SK-N-SH (cell line): ENCODE measurements at regions not wholly inside any gene's neighbourhood (a gene's known extent, or its start where the extent isn't known, plus 50 kb on each side); places are given as distances from the start of the nearest gene placed in this dataset.

Experiments
- CTCF ChIA-PET: fragments of 300-600, 350-600 bp; formaldehyde crosslinking; extraction: SDS; loops from one replicate; lab custom pipeline; 2021; lab: Yijun Ruan, JAX
- POLR2A ChIA-PET: fragments of 350-600 bp; sonication (Branson Sonifier 250); formaldehyde crosslinking; extraction: SDS; loops from one replicate; lab custom pipeline; 2020; ENCODE audit warnings: antibody characterized with exemption, inconsistent platforms; lab: Yijun Ruan, JAX
- DNase-seq: peaks from one replicate; pipeline ENCODE4 v3.0.0; 2012
- H2AFZ ChIP-seq: fragments of 200-600 bp; sonication (generic); 2 replicates; pipeline ENCODE4 v1.8.1; 2016; ENCODE audit warnings: antibody characterized with exemption, mild to moderate bottlenecking, low read depth
- H3F3A ChIP-seq: fragments of 200-600 bp; sonication (generic); replicated peaks from 2 replicates; pipeline ENCODE3; 2016; ENCODE audit warnings: antibody characterized with exemption, mild to moderate bottlenecking; ENCODE audit not compliant: insufficient read depth
- H3K27ac ChIP-seq, 2 experiments: fragments of 200-500 bp in 1 of 2; fragments of 200-600 bp in 1 of 2; sonication (Bioruptor generic) in 1 of 2; sonication (generic), shearing (Covaris generic) in 1 of 2; 2 replicates each; pipeline versions ENCODE4 v1.5.1 to v1.6.1; 2014 to 2016; ENCODE audit warnings: low read depth in 2 of 2, inconsistent platforms in 1 of 2, low read length in 1 of 2, mild to moderate bottlenecking in 1 of 2, mixed read lengths in 1 of 2
- H3K27me3 ChIP-seq: fragments of 200-600 bp; sonication (generic), shearing (Covaris generic); 2 replicates; pipeline ENCODE4 v1.6.1; 2016; ENCODE audit warnings: mixed run types; ENCODE audit not compliant: insufficient read depth
- H3K36me3 ChIP-seq, 2 experiments: fragments of 200-500 bp in 1 of 2; fragments of 200-600 bp in 1 of 2; sonication (Bioruptor generic) in 1 of 2; sonication (generic) in 1 of 2; replicated peaks in 1 of 2; 2 replicates each; pipeline versions ENCODE3 to v1.5.1; 2014 to 2016; ENCODE audit warnings: low read length in 1 of 2, mild to moderate bottlenecking in 1 of 2; ENCODE audit not compliant: insufficient read depth in 2 of 2, control insufficient read depth in 1 of 2
- H3K4me1 ChIP-seq, 2 experiments: fragments of 200-500 bp in 1 of 2; fragments of 200-600 bp in 1 of 2; sonication (Bioruptor generic) in 1 of 2; sonication (generic), shearing (Covaris generic) in 1 of 2; 2 replicates each; pipeline versions ENCODE4 v1.5.1 to v1.6.1; 2014 to 2016; ENCODE audit warnings: low read depth in 1 of 2, low read length in 1 of 2, mixed run types in 1 of 2; ENCODE audit not compliant: insufficient read depth in 2 of 2, control insufficient read depth in 1 of 2
- H3K4me2 ChIP-seq: fragments of 200-600 bp; sonication (generic), shearing (Covaris generic); 2 replicates; pipeline ENCODE4 v1.6.1; 2017; ENCODE audit warnings: mixed run types
- H3K4me3 ChIP-seq, 2 experiments: fragments of 200-500 bp in 1 of 2; fragments of 200-600 bp in 1 of 2; sonication (Bioruptor generic) in 1 of 2; sonication (generic), shearing (Covaris generic) in 1 of 2; 2 replicates each; pipeline versions ENCODE4 v1.5.1 to v1.8.1; 2014 to 2016; ENCODE audit warnings: low read depth in 2 of 2, inconsistent platforms in 1 of 2, low read length in 1 of 2, mild to moderate bottlenecking in 1 of 2, mixed read lengths in 1 of 2, moderate library complexity in 1 of 2
- H3K79me2 ChIP-seq: fragments of 200-600 bp; sonication (generic); 2 replicates; pipeline ENCODE4 v1.8.1; 2017; ENCODE audit warnings: mild to moderate bottlenecking; ENCODE audit not compliant: insufficient read depth
- H3K9ac ChIP-seq: fragments of 200-600 bp; sonication (generic); 2 replicates; pipeline ENCODE4 v1.6.1; 2017; ENCODE audit warnings: mixed run types
- H3K9me2 ChIP-seq: fragments of 200-600 bp; sonication (generic); 2 replicates; pipeline ENCODE4 v1.6.1; 2017; ENCODE audit warnings: mixed run types
- H3K9me3 ChIP-seq: fragments of 200-600 bp; sonication (generic); 2 replicates; pipeline ENCODE4 v1.6.1; 2017; ENCODE audit warnings: mixed run types, mild to moderate bottlenecking, moderate library complexity
- H4K20me1 ChIP-seq: fragments of 200-600 bp; sonication (generic); 2 replicates; pipeline ENCODE4 v1.6.1; 2017; ENCODE audit warnings: mild to moderate bottlenecking, mixed run types; ENCODE audit not compliant: insufficient read depth
- CHD2 ChIP-seq: fragments of 150-350 bp; IDR thresholded peaks from 2 replicates; pipeline ENCODE4 v1.6.1; 2018; ENCODE audit warnings: low read length; ENCODE audit not compliant: partially characterized antibody
- FOSL2 ChIP-seq: IDR thresholded peaks from 2 replicates; pipeline ENCODE4 v1.4.0; 2012; ENCODE audit warnings: low read depth, mild to moderate bottlenecking, moderate library complexity, borderline replicate concordance
- FOXJ3 ChIP-seq: sonication (generic); formaldehyde crosslinking; IDR thresholded peaks from 2 replicates; pipeline ENCODE4 v1.5.1; 2020; ENCODE audit warnings: mild to moderate bottlenecking, missing genetic modification reagents
- FOXM1 ChIP-seq: IDR thresholded peaks from 2 replicates; pipeline ENCODE4 v1.4.0; 2012; ENCODE audit warnings: low read depth, mild to moderate bottlenecking
- MXI1 ChIP-seq: IDR thresholded peaks from 2 replicates; pipeline ENCODE4 v1.6.1; 2012; ENCODE audit warnings: mild to moderate bottlenecking, low read depth, low read length, improper control_type of control experiment
- NFIC ChIP-seq: IDR thresholded peaks from 2 replicates; pipeline ENCODE4 v1.4.0; 2012; ENCODE audit warnings: borderline replicate concordance
- PBX3 ChIP-seq: IDR thresholded peaks from 2 replicates; pipeline ENCODE4; 2012
- POLR2AphosphoS5 ChIP-seq: IDR thresholded peaks from 2 replicates; pipeline ENCODE4 v1.6.1; 2012; ENCODE audit warnings: low read depth, low read length
- RAD21 ChIP-seq: IDR thresholded peaks from 2 replicates; pipeline ENCODE4 v1.6.1; 2012; ENCODE audit warnings: mild to moderate bottlenecking, low read length
- RCOR1 ChIP-seq: fragments of 150-350 bp; IDR thresholded peaks from 2 replicates; pipeline ENCODE4 v1.6.1; 2017; ENCODE audit warnings: antibody characterized with exemption, low read length
- RFX5 ChIP-seq: IDR thresholded peaks from 2 replicates; pipeline ENCODE4 v1.6.1; 2012; ENCODE audit warnings: mild to moderate bottlenecking, improper control_type of control experiment, low read length
- SMC3 ChIP-seq: IDR thresholded peaks from 2 replicates; pipeline ENCODE4 v1.6.1; 2012; ENCODE audit warnings: low read depth, low read length, improper control_type of control experiment
- TCF12 ChIP-seq: IDR thresholded peaks from 2 replicates; pipeline ENCODE4 v1.4.0; 2012
- WGBS: methylation state at CpG from one replicate; pipeline ENCODE4 v1.1.6; 2017; ENCODE audit warnings: low lambda C conversion rate; 5-methylcytosine and 5-hydroxymethylcytosine counted together
- TF ChIP-seq, protein P1 (sequence below): IDR thresholded peaks from 2 replicates; pipeline ENCODE4 v1.4.0; 2012; ENCODE audit warnings: low read depth
- TF ChIP-seq, protein P2 (sequence below): IDR thresholded peaks from 2 replicates; pipeline ENCODE4 v1.6.1; 2012; ENCODE audit warnings: mild to moderate bottlenecking, low read depth, low read length, moderate library complexity

- Histone ChIP-seq H3K36me3 (no peaks in the 10 kb centered on the region), H3K9ac (peak overlapping the region; percentile 61), H3K27me3 (no peaks in the 10 kb centered on the region), H2AFZ (peak overlapping the region; percentile 60; the same call in 1 of the 2 replicates), H3K4me1 (peaks cover 0 to 28% of the 10 kb centered on the region in 2 experiments; a peak in 3 of 4 replicates), H3K4me2 (no peak overlapping the region), H3K27ac (peak overlapping the region; percentile 40 to 96; a peak in 3 of 4 replicates), H3K9me3 (0 out of 2 replicates have a peak, but pooled peaks cover 5% of the 10 kb centered on the region), H3F3A (peaks cover 35% of the 10 kb centered on the region), H3K79me2 (no peaks in the 10 kb centered on the region), H3K9me2 (no peaks in the 10 kb centered on the region), H3K4me3 (no peak overlapping the region), H4K20me1 (no peaks in the 10 kb centered on the region)
- CTCF ChIA-PET, result interaction anchor here (1.5 kb wide), 1 partner anchor 13 kb away, joined by 6 read pairs; no protein-coding TSS in a partner anchor
- TF ChIP-seq, protein P1, sequence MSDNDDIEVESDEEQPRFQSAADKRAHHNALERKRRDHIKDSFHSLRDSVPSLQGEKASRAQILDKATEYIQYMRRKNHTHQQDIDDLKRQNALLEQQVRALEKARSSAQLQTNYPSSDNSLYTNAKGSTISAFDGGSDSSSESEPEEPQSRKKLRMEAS, result peak; percentile 13; the same call in 1 of the 2 replicates
- TF ChIP-seq, protein P2, sequence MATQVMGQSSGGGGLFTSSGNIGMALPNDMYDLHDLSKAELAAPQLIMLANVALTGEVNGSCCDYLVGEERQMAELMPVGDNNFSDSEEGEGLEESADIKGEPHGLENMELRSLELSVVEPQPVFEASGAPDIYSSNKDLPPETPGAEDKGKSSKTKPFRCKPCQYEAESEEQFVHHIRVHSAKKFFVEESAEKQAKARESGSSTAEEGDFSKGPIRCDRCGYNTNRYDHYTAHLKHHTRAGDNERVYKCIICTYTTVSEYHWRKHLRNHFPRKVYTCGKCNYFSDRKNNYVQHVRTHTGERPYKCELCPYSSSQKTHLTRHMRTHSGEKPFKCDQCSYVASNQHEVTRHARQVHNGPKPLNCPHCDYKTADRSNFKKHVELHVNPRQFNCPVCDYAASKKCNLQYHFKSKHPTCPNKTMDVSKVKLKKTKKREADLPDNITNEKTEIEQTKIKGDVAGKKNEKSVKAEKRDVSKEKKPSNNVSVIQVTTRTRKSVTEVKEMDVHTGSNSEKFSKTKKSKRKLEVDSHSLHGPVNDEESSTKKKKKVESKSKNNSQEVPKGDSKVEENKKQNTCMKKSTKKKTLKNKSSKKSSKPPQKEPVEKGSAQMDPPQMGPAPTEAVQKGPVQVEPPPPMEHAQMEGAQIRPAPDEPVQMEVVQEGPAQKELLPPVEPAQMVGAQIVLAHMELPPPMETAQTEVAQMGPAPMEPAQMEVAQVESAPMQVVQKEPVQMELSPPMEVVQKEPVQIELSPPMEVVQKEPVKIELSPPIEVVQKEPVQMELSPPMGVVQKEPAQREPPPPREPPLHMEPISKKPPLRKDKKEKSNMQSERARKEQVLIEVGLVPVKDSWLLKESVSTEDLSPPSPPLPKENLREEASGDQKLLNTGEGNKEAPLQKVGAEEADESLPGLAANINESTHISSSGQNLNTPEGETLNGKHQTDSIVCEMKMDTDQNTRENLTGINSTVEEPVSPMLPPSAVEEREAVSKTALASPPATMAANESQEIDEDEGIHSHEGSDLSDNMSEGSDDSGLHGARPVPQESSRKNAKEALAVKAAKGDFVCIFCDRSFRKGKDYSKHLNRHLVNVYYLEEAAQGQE, result no peak
- TF ChIP-seq FOSL2, result peak; percentile 36; the same call in 1 of the 2 replicates
- 0 out of 2 replicates have a peak, but pooled peaks have one; percentile 28 for TF ChIP-seq TCF12
- TF ChIP-seq RAD21, result no peak
- POLR2A ChIA-PET, result no interaction called here
- 83% methylated on average over 7 of the region's 7 CpGs for WGBS
- DNase-seq, result no peak
These were observed 65.1 kb upstream of the CTLA4 start for GRCh38 chr2:203802342-203803052.

GRCh38 chr2:203803053-203803429, 64.5 kb upstream of the CTLA4 start:
- peaks cover 39% of the 10 kb centered on the region for H3F3A ChIP-seq
- H3K4me1 ChIP-seq, result peaks cover 3 to 31% of the 10 kb centered on the region in 2 experiments; a peak in 3 of 4 replicates
- H3K79me2 ChIP-seq, result no peaks in the 10 kb centered on the region
- TF ChIP-seq RCOR1, result no peak
- no peak for TF ChIP-seq POLR2AphosphoS5
- TF ChIP-seq FOSL2, result no peak
- TF ChIP-seq FOXJ3 (CRISPR knock-in tag), result no peak
- TF ChIP-seq RFX5, result no peak
- TF ChIP-seq NFIC, result no peak
- TF ChIP-seq SMC3, result no peak
- TF ChIP-seq CHD2, result no peak
- TF ChIP-seq FOXM1, result no peak
- TF ChIP-seq PBX3, result no peak
- no peak for TF ChIP-seq TCF12
- no peak for TF ChIP-seq RAD21
- no peak for TF ChIP-seq MXI1
- H3K9me2 ChIP-seq, result no peaks in the 10 kb centered on the region
- peak overlapping the region; percentile 23 to 96; a peak in 3 of 4 replicates for H3K27ac ChIP-seq
- WGBS, result 96% methylated on average over 1 of the region's 1 CpG
- DNase-seq, result no peak
- peak overlapping the region; percentile 61 for H3K9ac ChIP-seq
- H3K9me3 ChIP-seq, result 0 out of 2 replicates have a peak, but pooled peaks cover 5% of the 10 kb centered on the region
- CTCF ChIA-PET, result interaction anchor here (0.7 to 1.5 kb wide), 3 partner anchors 12 to 107 kb away, joined by 3 to 6 read pairs (median 4); no protein-coding TSS in a partner anchor
- no peaks in the 10 kb centered on the region for H4K20me1 ChIP-seq
- no peak overlapping the region for H3K4me3 ChIP-seq
- no peaks in the 10 kb centered on the region for H3K27me3 ChIP-seq
- peak overlapping the region; percentile 43 for H3K4me2 ChIP-seq
- no peaks in the 10 kb centered on the region for H3K36me3 ChIP-seq
- H2AFZ ChIP-seq, result peak overlapping the region; percentile 60; the same call in 1 of the 2 replicates
- POLR2A ChIA-PET, result no interaction called here
